Left lung (tissue), 4 donors: ENCODE measurements at regions not wholly inside any gene's neighbourhood (a gene's known extent, or its start where the extent isn't known, plus 50 kb on each side); places are given as distances from the start of the nearest gene placed in this dataset.
"Not testable (repeated sequence)": the region's sequence is repeated elsewhere in the genome, so short reads cannot be mapped to it uniquely, and the experiment has no call there.

Experiments
- ATAC-seq: fragments of 200-7000 bp; cut with Tn5 transposase; one replicate; pipeline ENCODE4 v1.9.1; 2020; ENCODE audit warnings: moderate library complexity
- DNase-seq, 4 donors: peaks; one replicate each; pipeline ENCODE4 v3.0.0-alpha.2; 2013 to 2020
- H3K27ac ChIP-seq, 2 donors: fragments of 200-600 bp; sonication (generic) in 1 of 2; one replicate each; pipeline versions ENCODE4 v1.5.0 to v1.8.0; 2020 to 2021
- H3K27me3 ChIP-seq, 2 donors: fragments of 200-600 bp; sonication (generic) in 1 of 2; one replicate each; pipeline versions ENCODE4 v1.5.0 to v1.8.0; 2020 to 2021
- H3K36me3 ChIP-seq, 2 donors: fragments of 200-600 bp; sonication (generic) in 1 of 2; one replicate each; pipeline versions ENCODE4 v1.5.0 to v1.8.0; 2020 to 2021
- H3K4me1 ChIP-seq, 2 donors: fragments of 200-600 bp; one replicate each; pipeline ENCODE4 v1.8.0; 2021
- H3K4me3 ChIP-seq, 2 donors: fragments of 200-600 bp; sonication (generic) in 1 of 2; one replicate each; pipeline versions ENCODE4 v1.5.0 to v1.8.0; 2020 to 2021; ENCODE audit warnings: mild to moderate bottlenecking in 1 of 2
- H3K9me3 ChIP-seq, 2 donors: fragments of 200-600 bp; sonication (generic) in 1 of 2; one replicate each; pipeline versions ENCODE4 v1.5.0 to v1.8.0; 2020 to 2021
- intact Hi-C, 2 donors: fragments of 100-400 bp; cut with DNase I; formaldehyde crosslinking; loops; one replicate each; pipeline versions ENCODE4 v1.11.2 to v1.14.2; 2022
- TF ChIP-seq, protein P1 (sequence below), 2 donors: fragments of 200-600 bp; sonication (generic) in 1 of 2; IDR thresholded peaks; one replicate each; pipeline versions ENCODE4 v1.5.0 to v1.8.0; 2021; ENCODE audit warnings: antibody characterized with exemption in 2 of 2
- donor health status: DM: no; HTN: yes; CAD: no.
- donor health status: DM: no; HTN: no; CAD: no.

DNA sequence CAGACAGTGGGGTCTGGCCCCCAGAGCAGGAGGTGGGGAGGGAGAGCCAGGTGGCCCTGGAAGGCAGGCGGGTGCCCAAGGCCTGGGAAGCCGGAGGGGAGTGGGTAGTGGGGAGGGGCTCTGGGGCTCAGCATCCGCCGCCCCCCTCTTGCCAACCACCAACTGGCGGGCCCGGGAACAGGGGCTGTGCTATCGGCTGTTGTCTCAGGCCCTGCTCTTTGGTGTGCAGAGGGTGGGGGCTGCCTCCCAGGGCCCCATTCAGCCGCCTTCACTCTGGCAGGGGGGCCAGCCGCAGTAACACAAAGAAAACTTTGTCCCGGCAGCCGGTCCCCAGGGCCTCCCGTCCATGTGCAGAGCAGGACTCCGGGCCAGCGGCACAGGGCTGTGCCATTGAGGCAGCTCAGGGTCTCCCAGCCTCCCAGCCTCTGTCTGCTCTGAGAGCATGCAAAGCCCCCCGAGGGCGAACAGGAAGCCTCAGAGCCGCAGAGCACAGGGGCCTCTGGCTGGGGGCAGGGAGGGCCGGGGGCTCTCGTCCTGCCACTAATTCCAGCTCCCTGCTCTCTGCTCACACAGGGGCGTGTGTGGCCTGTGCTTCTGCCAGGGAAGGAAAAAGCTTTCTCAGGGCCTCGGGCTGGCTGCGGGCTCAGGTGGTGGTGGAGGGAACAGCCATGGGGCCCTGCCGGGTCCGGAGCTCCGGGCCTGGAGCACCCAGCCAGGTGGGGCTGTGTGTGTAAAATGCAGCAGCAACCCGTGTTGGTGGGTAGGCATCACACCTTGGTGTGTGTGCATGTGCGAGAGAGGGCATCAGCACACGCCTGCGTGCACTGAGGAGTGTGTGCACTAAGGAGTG lies 54.2 kb upstream of the NOTCH1 start:
- Histone ChIP-seq H3K36me3 (no peaks in the 10 kb centered on the region), H3K27ac (no peak overlapping the region), H3K9me3 (no peaks in the 10 kb centered on the region), H3K4me1 (peaks cover 0 to 16% of the 10 kb centered on the region in 2 donors), H3K4me3 (no peak overlapping the region), H3K27me3 (peaks cover 0 to 27% of the 10 kb centered on the region in 2 donors)
- DNase-seq (peak in 1 of 4 donors; percentile 71), ATAC-seq (no peak)
- intact Hi-C loops = no loop called here
- TF ChIP-seq, protein P1, sequence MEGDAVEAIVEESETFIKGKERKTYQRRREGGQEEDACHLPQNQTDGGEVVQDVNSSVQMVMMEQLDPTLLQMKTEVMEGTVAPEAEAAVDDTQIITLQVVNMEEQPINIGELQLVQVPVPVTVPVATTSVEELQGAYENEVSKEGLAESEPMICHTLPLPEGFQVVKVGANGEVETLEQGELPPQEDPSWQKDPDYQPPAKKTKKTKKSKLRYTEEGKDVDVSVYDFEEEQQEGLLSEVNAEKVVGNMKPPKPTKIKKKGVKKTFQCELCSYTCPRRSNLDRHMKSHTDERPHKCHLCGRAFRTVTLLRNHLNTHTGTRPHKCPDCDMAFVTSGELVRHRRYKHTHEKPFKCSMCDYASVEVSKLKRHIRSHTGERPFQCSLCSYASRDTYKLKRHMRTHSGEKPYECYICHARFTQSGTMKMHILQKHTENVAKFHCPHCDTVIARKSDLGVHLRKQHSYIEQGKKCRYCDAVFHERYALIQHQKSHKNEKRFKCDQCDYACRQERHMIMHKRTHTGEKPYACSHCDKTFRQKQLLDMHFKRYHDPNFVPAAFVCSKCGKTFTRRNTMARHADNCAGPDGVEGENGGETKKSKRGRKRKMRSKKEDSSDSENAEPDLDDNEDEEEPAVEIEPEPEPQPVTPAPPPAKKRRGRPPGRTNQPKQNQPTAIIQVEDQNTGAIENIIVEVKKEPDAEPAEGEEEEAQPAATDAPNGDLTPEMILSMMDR (IDR thresholded peaks at IDR 0.05) = no peak

DNA sequence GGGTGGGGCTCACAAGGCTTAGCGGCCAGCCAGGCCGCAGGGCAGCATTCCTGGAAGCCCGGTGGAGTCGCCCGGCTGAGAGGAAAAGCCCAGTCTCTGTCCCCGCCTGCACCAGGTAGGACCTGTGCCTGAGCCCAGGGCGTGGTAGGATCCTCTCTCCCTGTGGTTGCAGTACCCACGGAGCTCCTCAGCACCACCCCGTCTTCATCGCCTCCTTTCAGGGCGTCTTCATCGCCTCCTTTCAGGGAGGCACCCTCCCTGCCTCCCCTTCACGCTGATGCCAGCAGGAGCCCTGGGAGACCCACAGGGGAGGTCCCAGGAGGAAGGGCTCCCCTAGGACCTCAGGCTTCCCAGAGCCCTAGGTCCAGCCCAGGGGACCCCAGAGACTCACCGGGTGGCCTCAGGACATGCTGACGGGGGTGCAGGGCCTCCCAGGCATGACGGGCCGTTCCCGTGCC lies 53.3 kb upstream of the NOTCH1 start:
- Histone ChIP-seq H3K4me3 (no peak overlapping the region), H3K27me3 (peaks cover 0 to 19% of the 10 kb centered on the region in 2 donors), H3K36me3 (no peaks in the 10 kb centered on the region), H3K4me1 (peaks cover 0 to 6% of the 10 kb centered on the region in 2 donors), H3K27ac (no peak overlapping the region), H3K9me3 (no peaks in the 10 kb centered on the region)
- TF ChIP-seq, protein P1 (IDR thresholded peaks at IDR 0.05) = no peak
- intact Hi-C loops = no loop called here
- ATAC-seq (no peak), DNase-seq (peak in 1 of 4 donors; percentile 48)

DNA sequence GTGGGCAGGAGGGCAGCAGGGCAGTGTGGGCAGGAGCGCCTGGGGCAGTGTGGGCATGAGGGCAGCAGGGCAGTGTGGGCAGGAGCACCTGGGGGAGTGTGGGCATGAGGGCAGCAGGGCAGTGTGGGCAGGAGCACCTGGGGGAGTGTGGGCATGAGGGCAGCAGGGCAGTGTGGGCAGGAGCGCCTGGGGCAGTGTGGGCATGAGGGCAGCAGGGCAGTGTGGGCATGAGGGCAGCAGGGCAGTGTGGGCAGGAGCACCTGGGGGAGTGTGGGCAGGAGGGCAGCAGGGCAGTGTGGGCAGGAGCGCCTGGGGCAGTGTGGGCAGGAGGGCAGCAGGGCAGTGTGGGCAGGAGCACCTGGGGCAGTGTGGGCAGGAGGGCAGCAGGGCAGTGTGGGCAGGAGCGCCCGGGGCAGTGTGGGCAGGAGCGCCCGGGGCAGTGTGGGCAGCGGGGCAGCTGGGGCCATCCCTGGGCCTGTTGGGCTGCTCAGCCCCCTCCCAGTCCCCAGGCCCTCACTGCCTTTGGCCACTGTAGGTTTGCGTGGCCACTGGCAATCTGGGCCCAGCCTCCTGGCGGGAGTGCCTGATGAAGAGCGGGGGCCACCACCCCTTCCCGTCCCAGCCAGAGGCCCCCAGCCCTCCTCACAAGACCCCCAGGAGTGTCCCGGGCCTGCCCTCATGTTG lies 52.7 kb upstream of the NOTCH1 start:
- DNase-seq = peak in 1 of 4 donors; percentile 21

DNA sequence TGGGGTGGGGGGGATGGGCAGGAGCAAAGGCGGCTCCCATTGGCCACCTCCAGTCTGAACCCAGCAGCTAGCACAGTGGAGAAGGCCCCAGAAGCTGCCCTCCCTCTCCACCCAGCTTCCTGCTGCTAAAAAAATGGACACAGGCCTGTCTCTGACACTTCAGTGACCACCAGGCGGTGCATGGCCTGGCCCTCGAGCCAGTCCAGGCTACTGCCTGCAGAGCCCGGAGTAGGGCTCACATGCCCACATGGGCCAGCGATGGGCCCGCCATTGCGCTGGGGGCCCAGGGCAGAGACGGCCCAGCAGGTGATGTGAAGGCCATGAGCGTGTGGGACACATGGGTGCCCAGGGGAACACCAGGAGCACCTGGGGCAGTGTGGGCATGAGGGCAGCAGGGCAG lies 52.1 kb upstream of the NOTCH1 start:
- Histone ChIP-seq H3K9me3 (no peaks in the 10 kb centered on the region), H3K4me3 (no peak overlapping the region), H3K27ac (no peak overlapping the region), H3K36me3 (no peaks in the 10 kb centered on the region), H3K27me3 (peaks cover 0 to 15% of the 10 kb centered on the region in 2 donors), H3K4me1 (no peaks in the 10 kb centered on the region)
- TF ChIP-seq, protein P1 (IDR thresholded peaks at IDR 0.05) = no peak
- intact Hi-C loops = no loop called here
- DNase-seq (peak in 1 of 4 donors; percentile 53), ATAC-seq (no peak)

More for the DNA sequence above, 52.7 kb upstream of the NOTCH1 start:
- H3K4me3 ChIP-seq, intact Hi-C loops, H3K27ac ChIP-seq, H3K4me1 ChIP-seq, ATAC-seq, H3K9me3 ChIP-seq, H3K36me3 ChIP-seq: not testable (repeated sequence)
- peaks cover 0 to 15% of the 10 kb centered on the region in 2 donors for H3K27me3 ChIP-seq

DNA sequence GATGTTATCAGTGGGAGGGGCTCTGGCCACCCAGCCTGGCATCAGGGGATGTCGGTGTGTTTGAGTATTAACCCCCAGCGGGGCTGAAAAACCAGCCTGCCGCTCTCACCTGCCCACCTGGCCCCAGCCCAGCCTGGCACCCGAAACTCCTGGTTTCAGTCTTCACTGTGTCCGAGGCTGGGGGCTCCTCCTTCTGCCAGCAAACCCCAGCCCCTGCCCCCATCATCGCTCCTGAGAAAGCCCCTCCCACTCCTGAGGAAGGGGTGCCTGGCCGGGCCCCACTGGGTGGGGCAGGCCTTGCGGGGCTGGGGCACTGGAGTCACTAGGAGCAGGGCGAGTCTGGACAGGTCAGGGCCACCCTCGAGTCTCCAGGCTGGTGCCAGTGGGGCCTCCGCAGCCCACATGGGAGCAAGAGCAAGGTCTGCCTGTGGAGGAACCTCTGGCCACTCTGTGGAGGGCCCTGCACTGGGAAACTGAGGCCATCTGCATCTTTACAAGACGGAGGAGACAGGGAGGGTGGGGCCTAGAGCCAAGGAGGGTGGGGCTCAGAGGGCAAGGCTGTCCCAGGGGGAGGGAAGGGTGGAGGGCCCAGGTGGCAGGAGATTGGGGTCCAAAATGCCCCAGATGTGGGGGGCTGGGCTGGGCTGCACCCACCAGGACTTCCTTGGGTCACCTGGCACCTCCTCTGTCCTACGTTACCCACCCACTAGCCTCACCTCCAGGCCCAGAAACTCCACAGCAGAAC lies 51.5 kb upstream of the NOTCH1 start:
- peaks cover 0 to 15% of the 10 kb centered on the region in 2 donors for H3K27me3 ChIP-seq
- H3K4me1 ChIP-seq = no peaks in the 10 kb centered on the region
- TF ChIP-seq, protein P1 (IDR thresholded peaks at IDR 0.05) = no peak
- intact Hi-C loops = no loop called here
- DNase-seq = peak in 1 of 4 donors; percentile 51
- H3K4me3 ChIP-seq = no peak overlapping the region
- ATAC-seq = no peak
- H3K27ac ChIP-seq = no peak overlapping the region
- no peaks in the 10 kb centered on the region for H3K9me3 ChIP-seq
- H3K36me3 ChIP-seq = no peaks in the 10 kb centered on the region
